ENCODE measurements at regions not wholly inside any gene's neighbourhood (a gene's known extent, or its start where the extent isn't known, plus 50 kb on each side); places are given as distances from the start of the nearest gene placed in this dataset.

- TF ChIP-seq EZH2 (IDR thresholded peaks at IDR 0.05; ENCODE audit: borderline replicate concordance, low read length), result no peak
- TF ChIP-seq CTCF (IDR thresholded peaks at IDR 0.05; ENCODE audit: low read length), result no peak
These were observed 500.3 kb upstream of the LMCD1 start for GRCh38 chr3:8001307-8001706.

All from OCI-LY1 (cell line).